SHP77 treated with DMSO at 0.1 percent for 48 hours (cell line): ENCODE measurements at regions not wholly inside any gene's neighbourhood (a gene's known extent, or its start where the extent isn't known, plus 50 kb on each side); places are given as distances from the start of the nearest gene placed in this dataset.

Source experiments
- DNase-seq: peaks from one replicate; lab custom pipeline; 2025; lab: John Stamatoyannopoulos, UW

DNA sequence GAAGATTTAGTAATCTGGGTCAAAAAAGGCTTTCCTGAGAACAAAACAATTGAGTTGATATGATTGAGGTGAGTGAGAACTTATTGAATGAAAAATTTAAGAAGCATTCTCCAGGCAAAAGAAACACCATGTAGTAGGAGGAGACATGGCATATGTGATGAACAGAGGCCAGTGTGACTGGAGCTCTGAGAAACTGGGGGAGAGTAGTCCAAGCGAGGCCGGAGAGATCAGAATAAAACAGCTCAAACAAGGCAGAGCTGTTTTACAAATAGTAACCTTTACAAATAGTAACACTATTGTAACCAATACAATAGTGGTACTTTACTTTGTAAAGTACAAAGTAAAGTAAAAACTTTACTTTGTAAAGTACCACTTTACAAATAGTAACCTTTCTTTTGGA, 1159.1 kb downstream of the PCDH9 start:
- DNase-seq = no peak

DNA sequence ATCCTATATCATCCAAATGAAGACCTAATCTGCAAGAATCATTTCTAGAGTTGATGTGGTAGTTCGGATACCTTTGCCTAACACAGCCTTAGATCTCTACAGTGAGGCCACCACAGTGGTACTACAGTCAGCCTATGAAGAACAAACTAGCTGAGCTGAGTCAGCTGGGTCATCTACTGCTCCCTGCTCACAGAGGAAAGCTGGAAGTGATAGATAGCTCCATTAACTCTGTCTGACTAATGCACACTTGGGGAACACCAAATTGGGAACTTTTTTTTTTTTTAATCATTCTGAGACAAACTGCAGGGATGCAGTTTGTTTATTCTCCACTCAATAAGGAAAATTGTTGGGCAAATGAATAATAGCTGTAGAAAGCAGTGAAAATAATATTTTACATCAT, 1160.6 kb downstream of the PCDH9 start:
- DNase-seq = no peak

DNA sequence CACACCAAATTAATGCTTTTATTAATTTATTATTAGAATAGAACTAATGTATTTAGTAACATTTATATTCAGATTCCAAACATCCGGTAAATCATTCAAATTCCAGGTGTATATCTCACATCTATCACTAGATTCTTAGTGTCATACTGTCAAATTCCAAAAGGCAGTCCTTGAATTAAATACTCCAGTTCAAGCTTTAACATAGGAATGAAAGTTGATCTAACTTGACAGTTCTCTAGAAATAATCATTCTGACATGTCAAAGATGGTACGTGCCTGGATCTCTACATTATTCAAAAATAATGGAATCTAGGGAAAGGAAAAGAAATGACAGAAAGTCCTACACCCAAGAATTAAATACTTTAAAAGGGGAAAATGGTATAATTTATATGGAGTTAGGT, 1161.5 kb downstream of the PCDH9 start:
- DNase-seq = no peak

DNA sequence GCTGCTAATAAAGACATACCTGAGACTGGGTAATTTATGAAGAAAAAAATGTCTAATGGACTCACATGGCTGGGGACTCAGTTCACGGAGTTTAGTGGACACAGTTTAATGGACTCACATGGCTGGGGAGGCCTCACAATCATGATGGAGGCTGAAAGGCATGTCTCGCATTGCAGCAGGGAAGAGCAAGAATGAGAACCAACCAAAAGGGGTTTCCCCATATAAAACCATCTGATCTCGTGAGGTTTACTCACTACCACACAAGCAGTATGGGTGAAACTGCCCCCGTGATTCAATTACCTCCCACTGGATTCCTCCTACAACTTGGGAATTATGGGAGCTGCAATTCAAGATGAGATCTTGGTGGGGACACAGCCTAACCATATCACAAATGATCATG, 1181.2 kb downstream of the PCDH9 start:
- DNase-seq = no peak

DNA sequence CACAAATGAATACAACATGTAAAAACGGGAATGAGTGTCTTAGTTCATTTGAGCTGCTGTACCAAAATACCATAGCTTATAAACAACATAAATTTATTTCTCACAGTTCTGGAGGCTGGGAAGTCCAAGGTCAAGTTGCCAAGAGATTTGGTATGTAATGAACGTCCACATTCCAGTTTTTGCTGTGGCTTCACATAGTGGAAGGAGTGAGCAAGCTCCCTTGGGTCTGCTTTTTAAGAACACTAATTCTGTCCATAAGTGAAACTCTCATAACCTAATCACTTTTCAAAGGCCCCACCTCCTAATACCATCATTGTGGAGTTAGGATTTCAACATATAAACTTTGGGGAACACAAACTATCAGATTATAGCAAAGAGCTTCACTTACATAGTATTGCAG, 1189.6 kb downstream of the PCDH9 start:
- DNase-seq = no peak

DNA sequence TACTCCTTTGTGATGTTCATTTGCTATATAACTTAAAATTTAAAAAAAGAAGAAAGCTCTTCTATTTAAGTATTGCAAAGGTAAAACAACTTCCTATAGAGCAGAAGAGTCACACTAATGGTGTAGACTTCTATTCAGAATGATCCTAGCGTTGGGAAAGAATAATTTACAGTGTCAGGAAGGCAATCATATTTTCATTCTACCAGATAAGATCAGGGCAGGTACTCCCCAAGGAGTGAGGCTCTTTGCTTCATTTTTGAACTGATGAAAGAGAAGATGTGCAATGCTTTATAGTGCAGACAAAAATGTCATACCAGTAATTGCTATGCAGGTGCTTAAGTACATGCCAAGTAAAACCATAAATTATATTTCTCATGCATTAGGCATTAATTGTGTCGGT, 1193.0 kb downstream of the PCDH9 start:
- no peak for DNase-seq

DNA sequence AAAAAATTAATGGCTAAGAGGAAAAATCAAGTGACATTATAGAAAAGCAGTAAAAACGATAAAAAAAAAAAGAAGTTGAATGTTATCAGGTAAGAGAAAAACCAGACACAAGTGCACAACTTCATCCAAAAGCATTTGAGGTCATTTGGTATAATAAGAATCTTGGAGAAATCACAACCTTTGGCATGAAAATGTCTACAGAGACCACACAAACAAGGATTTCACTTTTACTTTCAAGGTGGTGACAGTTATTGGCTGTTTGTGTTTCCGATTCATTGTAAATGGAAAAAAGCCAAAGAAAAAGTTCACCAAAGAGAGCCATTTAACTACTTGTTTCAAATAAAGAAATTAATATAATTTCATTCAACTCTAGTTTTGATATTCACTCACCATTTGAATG, 1193.5 kb downstream of the PCDH9 start:
- DNase-seq = no peak

DNA sequence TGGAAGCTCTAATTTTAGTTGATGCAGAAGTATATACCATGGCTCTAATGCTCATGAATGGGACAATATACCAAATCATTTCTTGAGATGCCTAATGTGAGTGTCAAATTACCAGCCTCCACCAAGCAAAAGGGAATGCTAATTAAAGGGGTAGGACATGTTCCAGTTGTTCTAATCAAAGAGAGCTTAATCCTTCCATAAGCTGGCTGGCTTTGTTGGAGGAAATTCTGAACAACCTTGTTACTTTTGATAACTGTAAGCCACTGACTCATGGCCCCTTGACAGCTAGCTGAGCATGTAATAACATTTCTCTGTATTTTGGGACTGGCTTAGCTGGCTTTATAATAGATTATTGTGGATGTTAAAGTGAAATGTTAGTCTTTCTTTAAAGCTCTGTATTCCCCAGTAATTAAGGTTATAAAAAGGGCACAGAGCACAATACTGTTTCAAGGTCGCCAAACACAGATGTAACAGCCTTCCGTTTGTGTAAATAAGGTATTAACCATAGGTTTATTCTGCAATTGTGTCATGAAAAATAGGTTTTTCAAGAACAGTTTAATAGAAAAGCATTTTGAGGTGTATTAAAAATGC, 1194.0 kb downstream of the PCDH9 start:
- DNase-seq = no peak

DNA sequence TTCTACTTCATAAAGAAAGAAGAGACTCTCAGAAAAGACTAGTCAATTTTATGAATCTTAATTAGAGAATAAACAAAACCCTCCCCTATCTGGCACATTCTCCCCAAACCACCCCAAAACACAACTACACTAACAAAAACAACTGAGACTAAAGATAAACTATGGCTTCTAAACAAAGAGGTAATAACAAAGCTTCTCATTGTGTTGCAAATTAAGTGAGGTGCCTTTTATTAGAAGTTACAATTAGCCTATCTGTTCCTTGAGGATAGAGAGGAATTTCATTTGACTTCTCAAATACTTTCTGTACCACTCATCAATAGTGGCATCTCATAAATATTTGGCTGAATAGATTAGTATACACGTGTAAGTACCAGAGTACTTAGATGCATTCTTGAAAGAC, 1196.2 kb downstream of the PCDH9 start:
- no peak for DNase-seq

DNA sequence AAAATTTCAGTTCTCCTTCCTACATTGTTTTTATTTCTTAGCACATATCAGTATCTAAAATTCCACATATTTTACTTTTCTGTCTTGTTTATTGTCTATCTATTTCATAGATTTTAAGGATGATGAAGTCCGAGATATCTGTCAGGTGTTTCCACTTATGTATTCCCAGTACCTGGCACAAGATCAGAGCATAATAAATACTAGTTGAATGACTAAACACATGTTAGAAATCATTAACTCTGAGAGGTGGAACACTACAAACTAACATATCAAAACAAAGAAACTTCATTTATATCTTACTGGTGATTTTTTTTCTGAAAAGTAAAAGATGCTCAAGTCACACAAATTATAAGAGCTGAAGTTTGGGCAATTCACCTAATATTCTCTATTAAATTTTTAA, 1208.3 kb downstream of the PCDH9 start:
- no peak for DNase-seq

DNA sequence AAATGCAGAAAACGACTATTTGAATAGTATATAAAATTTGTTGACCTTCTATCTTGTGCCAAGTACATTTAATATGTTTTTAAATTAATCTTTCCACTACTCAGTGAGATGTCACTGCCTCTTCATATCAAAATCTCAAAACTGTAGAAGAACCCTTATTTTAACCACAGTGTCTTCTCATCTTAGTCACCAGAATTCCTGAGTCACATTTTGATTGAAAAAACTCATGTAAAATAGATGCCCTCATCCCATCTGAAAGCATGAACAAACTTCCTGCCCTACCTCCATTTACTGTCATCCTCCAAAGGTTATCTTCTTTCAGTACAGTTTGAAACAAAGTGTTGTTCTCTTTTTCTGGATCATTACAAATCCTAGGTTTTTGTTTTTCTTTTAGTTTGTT, 1215.4 kb downstream of the PCDH9 start:
- DNase-seq = no peak

DNA sequence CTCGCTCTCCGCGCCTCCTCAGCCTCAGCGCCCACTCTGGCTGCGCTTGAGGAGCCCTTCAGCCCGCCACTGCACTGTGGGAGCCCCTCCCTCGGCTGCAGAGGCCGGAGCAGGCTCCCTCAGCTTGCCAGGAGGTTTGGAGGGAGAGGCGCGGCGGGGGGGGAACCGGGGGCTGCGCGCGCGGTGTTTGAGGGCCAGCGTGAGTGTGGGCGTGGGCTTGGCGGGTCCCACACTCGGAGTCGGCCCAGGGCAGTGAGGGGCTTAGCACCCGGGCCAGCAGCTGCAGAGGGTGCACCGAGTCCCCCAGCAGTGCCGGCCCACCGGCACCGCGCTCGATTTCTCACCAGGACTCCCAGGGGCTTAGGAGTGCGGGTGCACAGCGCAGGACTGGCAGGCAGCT, 1220.9 kb downstream of the PCDH9 start:
- no peak for DNase-seq

DNA sequence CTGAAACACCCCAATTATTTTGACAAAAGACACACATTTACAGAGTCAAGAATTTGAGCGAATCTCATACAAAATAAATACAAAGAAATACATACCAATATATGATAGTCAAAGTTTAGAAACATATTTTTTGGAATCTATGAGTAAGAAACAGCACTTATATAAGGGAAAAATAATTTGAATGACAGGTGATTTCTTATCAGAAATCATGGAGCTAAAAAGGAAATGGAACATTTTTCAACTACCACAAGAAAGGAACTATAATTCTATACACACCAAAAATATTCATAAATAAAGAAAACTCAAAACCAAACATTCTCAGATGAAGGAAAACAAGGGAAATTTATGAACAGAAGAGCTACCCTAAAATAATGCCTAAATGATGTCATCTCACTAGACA, 1226.6 kb downstream of the PCDH9 start:
- DNase-seq = no peak

DNA sequence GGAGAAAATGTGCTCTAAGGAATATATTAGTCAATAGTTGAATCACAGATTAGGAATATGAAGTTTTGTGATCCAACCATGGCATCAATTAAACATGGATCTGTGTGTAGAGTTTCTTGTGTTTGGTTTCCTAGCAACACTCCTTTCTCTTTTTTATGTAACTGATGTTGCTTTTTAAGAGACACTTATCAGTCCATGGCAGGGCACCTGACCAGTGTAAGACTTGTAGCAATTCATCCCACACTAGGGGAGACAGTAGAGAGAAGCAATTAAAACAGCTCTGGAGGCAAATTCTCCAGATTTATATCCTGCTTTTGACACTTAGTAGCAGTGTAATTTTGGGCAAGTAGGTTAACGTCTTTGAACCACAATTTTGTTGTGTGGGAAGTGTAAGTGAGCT, 1229.0 kb downstream of the PCDH9 start:
- no peak for DNase-seq

DNA sequence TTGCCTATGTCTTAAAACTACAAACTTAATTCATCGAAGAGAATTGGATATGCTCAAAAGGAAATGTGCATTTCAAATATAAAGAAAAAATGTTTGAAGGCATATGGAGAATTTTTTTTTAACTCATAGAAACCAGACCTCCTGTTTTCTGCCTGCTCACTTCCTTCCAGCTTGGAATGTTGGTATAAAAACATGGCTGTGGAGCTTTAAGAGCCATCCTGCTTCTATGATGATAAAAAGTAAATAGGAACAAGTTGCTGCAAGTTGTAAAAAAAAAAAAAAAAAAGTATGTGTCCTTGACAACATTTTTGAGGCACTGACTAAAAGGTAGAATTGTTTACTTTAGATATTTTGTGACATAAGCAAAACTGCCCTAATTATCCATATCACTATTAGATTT, 1230.7 kb downstream of the PCDH9 start:
- no peak for DNase-seq

DNA sequence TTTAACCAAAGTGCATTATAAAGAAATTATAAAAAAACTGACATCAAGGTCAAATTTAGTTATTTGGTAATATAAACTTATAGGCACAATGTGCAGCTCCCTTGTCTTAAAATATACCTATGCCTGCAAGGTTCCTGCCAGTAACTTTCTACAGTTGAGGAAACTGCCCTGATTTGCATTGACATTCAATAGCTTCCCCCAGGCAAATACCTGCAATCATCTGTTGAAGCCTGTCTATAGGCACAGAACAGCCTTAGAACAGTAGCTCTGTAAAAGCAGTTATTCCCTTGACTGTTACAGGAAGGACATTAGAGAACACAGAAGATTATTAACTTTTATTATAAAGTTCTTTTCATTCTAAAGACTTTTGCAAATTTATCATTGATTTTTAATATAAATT, 1239.5 kb downstream of the PCDH9 start:
- DNase-seq = no peak

DNA sequence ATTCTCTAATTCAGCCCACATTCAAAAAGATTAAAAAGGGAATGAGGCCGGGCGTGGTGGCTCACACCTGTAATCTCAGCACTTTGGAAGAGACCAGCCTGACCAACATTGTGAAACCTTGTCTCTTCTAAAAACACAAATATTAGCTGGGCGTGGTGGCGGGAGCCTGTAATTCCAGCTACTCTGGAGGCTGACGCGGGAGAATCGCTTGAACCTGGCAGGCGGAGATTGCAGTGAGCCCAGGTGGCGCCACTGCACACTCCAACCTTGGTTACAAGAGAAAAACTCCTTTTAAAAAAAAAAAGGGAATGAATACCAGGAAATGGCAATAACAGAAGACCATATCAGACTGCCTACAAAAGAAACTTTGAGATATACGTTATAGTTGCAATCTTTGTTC, 1244.5 kb downstream of the PCDH9 start:
- no peak for DNase-seq

DNA sequence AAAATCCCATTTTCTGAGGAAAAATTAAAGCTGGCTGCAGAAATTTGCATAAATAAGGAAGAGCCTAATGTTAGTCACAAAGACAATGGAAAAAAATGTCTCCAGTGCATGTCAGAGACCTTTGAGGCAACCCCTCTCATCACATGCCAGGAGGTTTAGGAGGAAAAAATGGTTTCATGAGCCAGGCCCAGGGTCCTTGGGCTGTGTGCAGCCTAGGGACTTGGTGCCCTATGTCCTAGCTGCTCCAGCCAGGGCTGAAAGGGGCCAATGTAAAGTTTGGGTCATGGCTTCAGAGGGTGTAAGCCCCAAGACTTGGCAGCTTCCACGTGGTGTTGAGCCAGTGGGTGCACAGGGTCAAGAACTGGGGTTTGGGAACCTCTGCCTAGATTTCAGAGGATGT, 1252.6 kb downstream of the PCDH9 start:
- no peak for DNase-seq

DNA sequence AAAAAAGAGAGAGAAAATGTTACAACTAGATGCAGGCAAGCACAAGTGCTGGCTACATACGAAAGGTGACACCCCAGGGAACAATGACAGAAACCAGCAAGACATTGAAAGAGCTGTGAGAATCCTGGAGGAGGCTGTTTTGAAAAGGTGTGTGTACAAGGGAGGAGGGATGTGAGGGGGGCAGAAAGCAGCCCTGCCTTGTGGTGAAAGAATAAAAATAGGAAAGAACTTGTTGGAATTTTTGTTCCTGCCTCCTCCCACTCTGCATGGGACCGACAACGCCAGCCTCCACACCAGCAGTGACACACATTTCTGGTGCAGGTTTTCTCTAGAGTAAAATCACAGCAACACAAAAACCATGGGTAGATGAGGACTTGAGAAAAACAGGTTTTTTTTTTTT, 1258.6 kb downstream of the PCDH9 start:
- DNase-seq = no peak

DNA sequence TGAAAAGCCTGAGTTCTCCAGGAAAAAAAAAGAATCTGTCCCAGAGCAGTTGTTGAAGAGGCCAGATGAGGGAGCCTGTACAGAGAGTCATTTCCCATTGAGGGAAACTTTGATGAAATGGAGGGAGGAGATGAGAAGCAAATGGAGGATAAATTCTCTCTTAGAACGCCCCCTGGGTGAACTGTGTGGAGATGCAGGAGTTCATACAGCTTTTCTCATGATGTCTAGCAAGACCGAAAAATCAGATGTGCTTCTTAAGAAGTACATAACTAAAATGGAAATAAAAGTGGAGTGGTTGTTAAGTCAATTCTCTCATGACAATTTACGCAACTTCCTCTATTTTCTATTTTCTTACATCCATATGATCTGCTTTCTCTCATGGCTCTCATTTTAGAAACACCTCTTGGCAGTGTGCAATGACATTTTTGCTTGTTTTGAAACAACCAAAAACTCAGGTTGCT, 1263.1 kb downstream of the PCDH9 start:
- DNase-seq = no peak

DNA sequence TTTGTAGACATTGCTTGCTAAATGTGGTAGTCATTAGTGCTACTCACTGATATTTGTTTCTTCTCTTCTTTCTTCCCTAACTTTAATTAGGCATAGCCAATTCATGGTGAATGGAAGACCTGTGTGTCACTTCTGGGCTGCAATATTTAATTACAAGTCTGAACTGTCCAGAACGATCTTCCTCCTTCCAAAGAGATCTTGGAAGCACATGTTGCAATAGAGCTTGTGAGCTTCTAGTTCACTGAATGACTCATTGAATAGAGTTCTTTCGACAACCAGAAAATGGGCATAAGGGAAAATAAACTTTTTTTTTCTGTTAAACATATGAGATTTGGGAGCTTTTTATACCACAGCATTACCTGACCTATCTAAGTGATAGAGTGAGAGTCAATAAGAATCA, 1264.6 kb downstream of the PCDH9 start:
- no peak for DNase-seq

DNA sequence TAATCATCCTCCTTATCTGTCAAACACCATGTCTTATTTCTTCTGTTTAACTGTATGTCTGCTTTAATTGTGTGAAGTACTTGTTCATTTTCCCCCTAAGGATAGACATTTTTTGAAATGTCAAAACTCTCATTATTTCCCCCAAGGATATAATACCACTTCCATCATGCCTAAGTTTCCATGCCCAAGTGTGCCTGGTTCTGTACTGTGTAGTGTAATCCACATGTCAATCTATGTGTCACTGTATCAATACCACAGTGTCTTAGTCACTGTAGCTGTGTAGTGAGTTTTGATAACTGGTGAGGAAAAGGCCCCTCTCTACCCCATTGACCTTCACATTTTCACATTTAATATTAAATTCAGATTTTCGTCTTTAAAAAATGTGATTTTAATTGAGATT, 1265.5 kb downstream of the PCDH9 start:
- DNase-seq = no peak

DNA sequence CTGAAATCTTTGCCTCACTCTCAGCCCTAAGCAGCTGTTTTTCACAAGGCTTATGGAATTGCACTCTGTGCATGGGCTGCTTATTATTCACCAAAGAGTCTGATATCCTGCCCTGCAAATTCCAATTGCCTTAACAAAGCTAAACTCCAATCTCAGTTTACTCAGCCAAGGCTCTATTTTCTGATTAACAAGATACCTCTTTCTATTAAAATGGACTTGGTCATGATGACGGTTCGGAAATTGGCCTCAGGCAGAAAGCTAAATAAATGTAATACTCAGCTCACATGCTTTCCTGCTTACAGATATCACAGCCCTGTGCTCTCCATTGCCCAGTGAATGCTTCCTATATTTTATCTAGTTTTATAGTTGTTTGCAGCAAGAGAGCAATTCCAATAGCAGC, 1270.8 kb downstream of the PCDH9 start:
- DNase-seq = no peak

DNA sequence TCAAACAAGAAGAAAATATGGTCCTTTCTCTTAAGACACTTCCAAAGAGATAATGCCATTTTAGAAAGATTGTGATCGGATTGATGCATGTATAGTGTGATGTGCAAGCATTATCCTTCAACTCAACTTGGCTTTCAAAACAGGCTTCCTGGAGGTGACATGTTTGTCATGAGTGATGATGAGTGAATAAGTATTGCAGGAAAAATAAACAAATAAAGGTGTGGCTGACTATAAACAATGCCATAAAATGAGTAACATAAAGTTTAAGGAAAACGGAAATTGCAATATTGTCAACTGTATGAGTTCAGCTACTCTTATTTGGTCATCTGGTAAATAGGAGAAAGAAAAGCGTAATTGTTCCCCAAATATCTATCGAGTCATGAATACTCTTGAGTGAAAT, 1283.7 kb downstream of the PCDH9 start:
- DNase-seq = no peak

DNA sequence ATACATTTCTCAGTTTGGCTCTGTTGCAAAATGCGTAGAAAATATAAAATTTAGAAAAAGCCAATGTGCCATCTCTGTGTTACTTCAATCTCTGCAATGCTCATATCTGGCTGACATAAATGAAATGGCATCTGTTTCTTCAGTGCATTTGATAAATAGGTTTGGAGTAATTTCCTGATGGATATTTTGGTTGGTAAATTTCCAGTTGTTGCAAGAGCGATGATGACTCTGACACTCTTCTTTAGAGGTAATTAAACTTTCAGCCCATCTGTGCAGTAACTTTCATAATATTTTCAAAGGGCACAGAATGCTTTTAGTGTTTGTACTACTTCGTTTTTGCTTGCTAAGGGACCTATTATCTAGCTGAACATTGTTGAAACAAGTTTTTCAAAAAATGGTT, 1286.4 kb downstream of the PCDH9 start:
- DNase-seq = no peak
